ENCODE measurements at regions not wholly inside any gene's neighbourhood (a gene's known extent, or its start where the extent isn't known, plus 50 kb on each side); places are given as distances from the start of the nearest gene placed in this dataset.
"Not testable (repeated sequence)": the region's sequence is repeated elsewhere in the genome, so short reads cannot be mapped to it uniquely, and the experiment has no call there.

DNA sequence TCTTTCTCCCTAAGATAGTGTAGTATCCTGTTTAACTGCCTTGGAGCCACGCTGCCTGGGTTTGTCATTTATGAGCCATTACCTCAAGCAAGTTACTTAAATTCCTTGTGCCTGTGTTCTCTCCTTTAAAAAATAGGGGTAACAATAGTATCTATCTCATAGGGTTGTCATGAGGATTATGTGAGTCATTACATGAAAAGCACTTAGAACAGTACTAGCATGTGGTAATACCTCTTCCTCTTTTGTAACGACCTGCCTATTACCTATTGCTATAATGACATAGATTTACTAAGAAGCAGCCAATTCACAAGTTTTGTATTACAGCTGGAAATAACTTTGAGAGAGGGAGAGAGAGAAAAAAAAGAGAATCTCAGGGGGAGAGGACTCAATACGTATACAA, 834.7 kb downstream of the RAPGEF2 start:
- DNase-seq (ENCODE audit: low spot score), result peak; percentile 29
- TF ChIP-seq, protein P1, sequence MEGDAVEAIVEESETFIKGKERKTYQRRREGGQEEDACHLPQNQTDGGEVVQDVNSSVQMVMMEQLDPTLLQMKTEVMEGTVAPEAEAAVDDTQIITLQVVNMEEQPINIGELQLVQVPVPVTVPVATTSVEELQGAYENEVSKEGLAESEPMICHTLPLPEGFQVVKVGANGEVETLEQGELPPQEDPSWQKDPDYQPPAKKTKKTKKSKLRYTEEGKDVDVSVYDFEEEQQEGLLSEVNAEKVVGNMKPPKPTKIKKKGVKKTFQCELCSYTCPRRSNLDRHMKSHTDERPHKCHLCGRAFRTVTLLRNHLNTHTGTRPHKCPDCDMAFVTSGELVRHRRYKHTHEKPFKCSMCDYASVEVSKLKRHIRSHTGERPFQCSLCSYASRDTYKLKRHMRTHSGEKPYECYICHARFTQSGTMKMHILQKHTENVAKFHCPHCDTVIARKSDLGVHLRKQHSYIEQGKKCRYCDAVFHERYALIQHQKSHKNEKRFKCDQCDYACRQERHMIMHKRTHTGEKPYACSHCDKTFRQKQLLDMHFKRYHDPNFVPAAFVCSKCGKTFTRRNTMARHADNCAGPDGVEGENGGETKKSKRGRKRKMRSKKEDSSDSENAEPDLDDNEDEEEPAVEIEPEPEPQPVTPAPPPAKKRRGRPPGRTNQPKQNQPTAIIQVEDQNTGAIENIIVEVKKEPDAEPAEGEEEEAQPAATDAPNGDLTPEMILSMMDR (IDR thresholded peaks at IDR 0.05; ENCODE audit: borderline replicate concordance, control extremely low read depth, extremely low read depth, insufficient read depth, missing control alignments), result no peak
- in situ Hi-C loops (cut with MboI; ENCODE audit: low sequenced_read_pairs, unreplicated experiment), result no loop called here

DNA sequence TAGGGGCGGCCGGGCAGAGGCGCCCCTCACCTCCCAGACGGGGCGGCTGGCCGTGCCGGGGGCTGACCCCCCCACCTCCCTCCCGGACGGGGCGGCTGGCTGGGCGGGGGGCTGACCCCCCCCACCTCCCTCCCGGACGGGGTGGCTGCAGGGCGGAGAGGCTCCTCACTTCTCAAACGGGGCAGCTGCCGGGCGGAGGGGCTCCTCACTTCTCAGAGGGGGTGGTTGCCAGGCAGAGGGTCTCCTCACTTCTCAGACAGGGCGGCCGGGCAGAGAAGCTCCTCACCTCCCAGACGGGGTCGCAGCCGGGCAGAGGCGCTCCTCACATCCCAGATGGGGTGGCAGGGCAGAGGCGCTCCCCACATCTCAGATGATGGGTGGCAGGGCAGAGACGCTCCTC, 836.8 kb downstream of the RAPGEF2 start:
- DNase-seq (ENCODE audit: low spot score); in situ Hi-C loops (cut with MboI; ENCODE audit: low sequenced_read_pairs, unreplicated experiment): not testable (repeated sequence)

DNA sequence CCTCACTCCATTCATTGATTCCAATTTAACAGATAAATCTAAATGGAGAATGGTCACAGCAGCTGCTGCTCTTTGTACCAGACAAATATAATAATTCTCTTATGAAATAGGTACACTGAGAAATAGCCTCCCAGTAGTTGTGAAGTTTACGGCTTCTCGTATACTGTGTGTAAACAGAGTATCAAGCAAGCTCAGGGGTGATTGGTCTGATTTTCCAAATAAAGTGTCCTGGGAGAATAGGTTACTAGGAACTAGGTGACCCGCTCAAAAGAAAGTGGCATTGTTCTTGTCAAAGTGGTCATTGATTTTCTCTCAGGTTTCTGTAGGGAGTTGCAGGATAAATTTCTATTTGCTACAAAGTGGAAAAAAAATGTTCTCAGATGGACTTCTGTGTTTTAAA, 838.2 kb downstream of the RAPGEF2 start:
- in situ Hi-C loops (cut with MboI; ENCODE audit: low sequenced_read_pairs, unreplicated experiment), result no loop called here
- TF ChIP-seq, protein P1 (IDR thresholded peaks at IDR 0.05; ENCODE audit: borderline replicate concordance, control extremely low read depth, extremely low read depth, insufficient read depth, missing control alignments), result no peak
- DNase-seq (ENCODE audit: low spot score), result no peak

- in situ Hi-C loops (cut with MboI; ENCODE audit: low sequenced_read_pairs, unreplicated experiment), result no loop called here
- TF ChIP-seq, protein P1 (IDR thresholded peaks at IDR 0.05; ENCODE audit: borderline replicate concordance, control extremely low read depth, extremely low read depth, insufficient read depth, missing control alignments), result no peak
- DNase-seq (ENCODE audit: low spot score), result no peak
Observed at GRCh38 chr4:159944477-159944876, 841.6 kb downstream of the RAPGEF2 start.

DNA sequence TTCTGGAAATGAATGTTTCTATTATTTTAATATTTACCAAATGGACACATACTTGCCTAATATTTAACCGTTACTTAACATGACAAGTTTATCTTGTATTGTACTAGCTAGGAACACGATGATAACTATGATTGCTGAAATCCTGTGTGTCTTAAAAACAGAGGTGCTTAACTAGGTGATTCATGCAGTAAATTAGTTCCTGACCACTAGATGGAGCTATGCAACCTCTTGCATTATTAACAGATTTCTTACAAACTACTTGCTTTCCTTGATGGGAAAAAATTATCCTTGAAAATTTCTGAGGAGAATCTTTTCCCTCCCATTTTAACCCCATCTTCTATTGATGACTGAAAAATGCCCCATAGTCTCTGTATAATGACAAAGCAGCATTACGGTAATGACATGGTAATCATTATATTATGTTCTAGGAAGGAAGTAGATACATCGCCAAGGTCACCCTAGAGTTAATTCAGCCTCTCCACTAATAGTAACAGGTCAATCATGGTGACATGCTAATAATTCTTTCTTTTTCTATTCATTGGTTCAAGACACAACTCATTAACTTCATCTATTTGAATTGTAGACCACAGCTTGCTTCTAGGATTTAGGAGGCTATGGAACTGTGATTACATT, 844.2 kb downstream of the RAPGEF2 start:
- in situ Hi-C loops (cut with MboI; ENCODE audit: low sequenced_read_pairs, unreplicated experiment), result no loop called here
- DNase-seq (ENCODE audit: low spot score), result peak; percentile 24
- TF ChIP-seq, protein P1 (IDR thresholded peaks at IDR 0.05; ENCODE audit: borderline replicate concordance, control extremely low read depth, extremely low read depth, insufficient read depth, missing control alignments), result peak; percentile 56

DNA sequence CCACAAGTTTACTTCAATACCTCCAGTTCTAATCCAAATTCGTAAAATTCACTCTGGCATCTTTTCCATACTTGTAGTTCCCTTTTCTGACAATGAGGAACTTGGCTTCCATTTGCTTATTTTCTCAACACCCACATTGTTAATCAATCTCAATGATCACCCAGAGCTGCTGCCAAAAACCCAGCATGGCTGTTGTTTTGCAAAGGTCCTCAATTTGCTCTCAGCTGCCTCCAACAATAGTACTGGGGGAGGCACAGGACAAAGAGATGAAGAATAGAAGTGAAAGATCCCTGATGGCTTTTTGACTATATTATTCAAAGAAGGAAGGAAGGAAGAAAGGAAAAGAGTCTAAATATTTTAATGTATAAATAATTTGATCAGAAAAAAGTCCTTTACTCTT, 847.8 kb downstream of the RAPGEF2 start:
- in situ Hi-C loops (cut with MboI; ENCODE audit: low sequenced_read_pairs, unreplicated experiment), result no loop called here
- TF ChIP-seq, protein P1 (IDR thresholded peaks at IDR 0.05; ENCODE audit: borderline replicate concordance, control extremely low read depth, extremely low read depth, insufficient read depth, missing control alignments), result no peak
- no peak for DNase-seq (ENCODE audit: low spot score)

- DNase-seq (ENCODE audit: low spot score), result no peak
- in situ Hi-C loops (cut with MboI; ENCODE audit: low sequenced_read_pairs, unreplicated experiment), result no loop called here
- TF ChIP-seq, protein P1 (IDR thresholded peaks at IDR 0.05; ENCODE audit: borderline replicate concordance, control extremely low read depth, extremely low read depth, insufficient read depth, missing control alignments), result no peak
Observed at GRCh38 chr4:159966746-159967145, 863.9 kb downstream of the RAPGEF2 start.

- in situ Hi-C loops (cut with MboI; ENCODE audit: low sequenced_read_pairs, unreplicated experiment); DNase-seq (ENCODE audit: low spot score): not testable (repeated sequence)
Observed at GRCh38 chr4:159976871-159977482, 874.1 kb downstream of the RAPGEF2 start.

Data from GM13976 (cell line).